H1 (cell line): ENCODE measurements at regions not wholly inside any gene's neighbourhood (a gene's known extent, or its start where the extent isn't known, plus 50 kb on each side); places are given as distances from the start of the nearest gene placed in this dataset.

Experiments used
- CTCF ChIA-PET: fragments of 300-600 bp; sonication (Branson Sonifier 250); formaldehyde crosslinking; loops from one replicate; lab custom pipeline; 2021; ENCODE audit not compliant: partially characterized antibody; lab: Charles Lee
- POLR2A ChIA-PET: fragments of 300-600 bp; sonication (Branson Sonifier 250); formaldehyde crosslinking; loops from one replicate; lab custom pipeline; 2021; ENCODE audit warnings: inconsistent platforms; ENCODE audit not compliant: partially characterized antibody; lab: Charles Lee
- DNase-seq, 2 experiments: peaks; one replicate each; pipeline versions ENCODE4 v3.0.0 to v3.0.0-alpha.2; 2010 to 2022; ENCODE audit warnings: low spot score in 2 of 2, low read depth in 1 of 2, mixed read lengths in 1 of 2
- FAIRE-seq: peaks from 2 replicates; lab custom pipeline; 2011; peaks lifted over from hg19 to GRCh38; lab: Jason Lieb, UNC
- H2AFZ ChIP-seq: 2 replicates; pipeline ENCODE4 v1.8.1; 2012; ENCODE audit warnings: low read length, inconsistent platforms
- H2AK5ac ChIP-seq: 2 replicates; pipeline ENCODE4 v1.6.1; 2013; ENCODE audit warnings: low read depth, low read length
- H2BK120ac ChIP-seq: replicated peaks from 2 replicates; pipeline ENCODE3; 2013; ENCODE audit warnings: low read depth, low read length, inconsistent platforms
- H2BK12ac ChIP-seq: 2 replicates; pipeline ENCODE4 v1.6.1; 2013; ENCODE audit warnings: low read depth, low read length
- H2BK15ac ChIP-seq: 2 replicates; pipeline ENCODE4 v1.6.1; 2013; ENCODE audit warnings: low read length
- H2BK20ac ChIP-seq: 2 replicates; pipeline ENCODE4 v1.6.1; 2013; ENCODE audit warnings: low read length
- H2BK5ac ChIP-seq: 2 replicates; pipeline ENCODE4 v1.6.1; 2013; ENCODE audit warnings: low read depth, low read length
- H3K14ac ChIP-seq: 2 replicates; pipeline ENCODE4 v1.6.1; 2013; ENCODE audit warnings: inconsistent platforms; ENCODE audit not compliant: insufficient read length
- H3K18ac ChIP-seq: 2 replicates; pipeline ENCODE4 v1.6.1; 2013; ENCODE audit warnings: low read length; ENCODE audit errors: extremely low read depth
- H3K23ac ChIP-seq: 2 replicates; pipeline ENCODE4 v1.6.1; 2013; ENCODE audit warnings: inconsistent platforms; ENCODE audit not compliant: insufficient read length
- H3K23me2 ChIP-seq: 2 replicates; pipeline ENCODE4 v1.6.1; 2013; ENCODE audit warnings: low read depth, low read length
- H3K27ac ChIP-seq: 2 replicates; pipeline ENCODE4 v1.6.1; 2011; ENCODE audit warnings: low read depth, low read length, inconsistent platforms
- H3K27me3 ChIP-seq, 4 experiments: replicated peaks in 1 of 4; 1 replicate in 1 of 4; 2 replicates in 3 of 4; pipeline versions ENCODE4 v1.6.1 to v1.8.1; 2011 to 2013; ENCODE audit warnings: low read length in 3 of 4, mild to moderate bottlenecking in 3 of 4, inconsistent platforms in 2 of 4, mixed read lengths in 2 of 4, moderate library complexity in 1 of 4; ENCODE audit not compliant: control insufficient read depth in 3 of 4, insufficient read depth in 3 of 4; ENCODE audit errors: extremely low read depth in 1 of 4
- H3K36me3 ChIP-seq, 4 experiments: 2 replicates each; pipeline versions ENCODE4 v1.6.1 to v1.8.1; 2011 to 2013; ENCODE audit warnings: mild to moderate bottlenecking in 4 of 4, low read length in 3 of 4, moderate library complexity in 2 of 4, control low read depth in 1 of 4, inconsistent platforms in 1 of 4; ENCODE audit not compliant: insufficient read depth in 4 of 4, control insufficient read depth in 2 of 4
- H3K4ac ChIP-seq: replicated peaks from 2 replicates; pipeline ENCODE3; 2013; ENCODE audit warnings: low read length, low read depth, mixed read lengths, inconsistent platforms; ENCODE audit not compliant: insufficient read length
- H3K4me1 ChIP-seq, 4 experiments: replicated peaks in 1 of 4; 1 replicate in 1 of 4; 2 replicates in 3 of 4; pipeline versions ENCODE4 v1.6.1 to v1.8.1; 2011 to 2013; ENCODE audit warnings: low read length in 3 of 4, inconsistent platforms in 2 of 4, mixed read lengths in 1 of 4; ENCODE audit not compliant: insufficient read depth in 4 of 4, control insufficient read depth in 3 of 4
- H3K4me2 ChIP-seq, 2 experiments: 2 replicates each; pipeline versions ENCODE4 v1.6.1 to v1.8.1; 2011 to 2013; ENCODE audit warnings: low read depth in 2 of 2, low read length in 2 of 2, control low read depth in 1 of 2, inconsistent platforms in 1 of 2, mild to moderate bottlenecking in 1 of 2; ENCODE audit not compliant: insufficient read depth in 1 of 2
- H3K4me3 ChIP-seq, 4 experiments: fragments of 200-600, 300-600 bp in 1 of 4; sonication (generic), shearing (Covaris generic), sonication (Bioruptor Twin) in 1 of 4; 2 replicates each; pipeline versions ENCODE4 v1.5.1 to v1.8.1; 2011 to 2016; ENCODE audit warnings: low read length in 4 of 4, low read depth in 3 of 4, control low read depth in 2 of 4, inconsistent platforms in 2 of 4, mild to moderate bottlenecking in 2 of 4, mixed read lengths in 1 of 4, moderate library complexity in 1 of 4; ENCODE audit not compliant: insufficient read depth in 2 of 4; ENCODE audit errors: extremely low read depth in 1 of 4
- H3K56ac ChIP-seq: replicated peaks from 2 replicates; pipeline ENCODE3; 2013; ENCODE audit warnings: low read depth, mild to moderate bottlenecking, mixed read lengths, low read length, inconsistent platforms; ENCODE audit not compliant: insufficient read length
- H3K79me1 ChIP-seq: 2 replicates; pipeline ENCODE4 v1.6.1; 2013; ENCODE audit warnings: low read depth, low read length, control low read depth
- H3K79me2 ChIP-seq, 2 experiments: 2 replicates each; pipeline versions ENCODE4 v1.6.1 to v1.8.1; 2012 to 2013; ENCODE audit warnings: low read length in 2 of 2, mild to moderate bottlenecking in 2 of 2, inconsistent platforms in 1 of 2; ENCODE audit not compliant: insufficient read depth in 2 of 2, control insufficient read depth in 1 of 2
- H3K9ac ChIP-seq, 4 experiments: replicated peaks in 1 of 4; 1 replicate in 1 of 4; 2 replicates in 3 of 4; pipeline versions ENCODE4 v1.6.1 to v1.8.1; 2011 to 2013; ENCODE audit warnings: low read depth in 3 of 4, low read length in 3 of 4, control low read depth in 2 of 4, mild to moderate bottlenecking in 2 of 4, moderate library complexity in 2 of 4, inconsistent platforms in 1 of 4; ENCODE audit errors: extremely low read depth in 1 of 4
- H3K9me3 ChIP-seq, 2 experiments: 2 replicates each; pipeline versions ENCODE4 v1.6.1 to v1.8.1; 2012 to 2013; ENCODE audit warnings: mild to moderate bottlenecking in 2 of 2, moderate library complexity in 2 of 2, control low read depth in 1 of 2, inconsistent platforms in 1 of 2, low read depth in 1 of 2, low read length in 1 of 2, mixed read lengths in 1 of 2; ENCODE audit not compliant: insufficient read depth in 2 of 2
- H4K20me1 ChIP-seq, 2 experiments: replicated peaks in 1 of 2; 2 replicates each; pipeline versions ENCODE3 to v1.8.1; 2011 to 2013; ENCODE audit warnings: inconsistent platforms in 2 of 2, low read length in 2 of 2, mild to moderate bottlenecking in 1 of 2; ENCODE audit not compliant: insufficient read depth in 2 of 2, control insufficient read depth in 1 of 2
- H4K5ac ChIP-seq: 2 replicates; pipeline ENCODE4 v1.6.1; 2013; ENCODE audit warnings: low read length, low read depth, mixed read lengths, inconsistent platforms; ENCODE audit not compliant: insufficient read length
- H4K8ac ChIP-seq: 2 replicates; pipeline ENCODE4 v1.8.0; 2013; ENCODE audit warnings: mild to moderate bottlenecking, moderate library complexity, low read length, inconsistent platforms; ENCODE audit not compliant: insufficient read depth; ENCODE audit errors: extremely low read depth
- H4K91ac ChIP-seq: replicated peaks from 2 replicates; pipeline ENCODE3; 2013; ENCODE audit warnings: low read length, mixed read lengths, inconsistent platforms; ENCODE audit not compliant: insufficient read length
- EGR1 ChIP-seq: IDR thresholded peaks from 2 replicates; pipeline ENCODE4 v1.6.1; 2011; ENCODE audit warnings: low read depth, low read length, borderline replicate concordance
- EP300 ChIP-seq, 2 experiments: IDR thresholded peaks; 1 replicate in 1 of 2; 2 replicates in 1 of 2; pipeline ENCODE4 v1.6.1; 2011 to 2012; ENCODE audit warnings: low read depth in 2 of 2, low read length in 2 of 2, mild to moderate bottlenecking in 2 of 2, borderline replicate concordance in 1 of 2, inconsistent platforms in 1 of 2, moderate library complexity in 1 of 2
- JUND ChIP-seq: IDR thresholded peaks from 2 replicates; pipeline ENCODE4 v1.6.1; 2011; ENCODE audit warnings: mild to moderate bottlenecking, improper control_type of control experiment, low read length
- NRF1 ChIP-seq: IDR thresholded peaks from 2 replicates; pipeline ENCODE4 v1.6.1; 2011; ENCODE audit warnings: mild to moderate bottlenecking, low read depth, low read length, improper control_type of control experiment
- RFX5 ChIP-seq: IDR thresholded peaks from 2 replicates; pipeline ENCODE4 v1.6.1; 2011; ENCODE audit warnings: low read depth, low read length, improper control_type of control experiment, borderline replicate concordance
- TAF7 ChIP-seq: optimal IDR thresholded peaks from 2 replicates; pipeline ENCODE3; 2011; ENCODE audit warnings: low read depth, mild to moderate bottlenecking, inconsistent platforms, low read length, moderate library complexity, borderline replicate concordance
- WGBS, 2 experiments: shearing (Covaris generic) in 1 of 2; methylation state at CpG; one replicate each; pipeline versions ENCODE4 v1.1.6 to v1.1.7; 2013 to 2015; ENCODE audit warnings: low lambda C conversion rate in 2 of 2, mixed read lengths in 2 of 2, inconsistent platforms in 1 of 2, low coverage in 1 of 2, missing lambda C conversion rate in 1 of 2; ENCODE audit not compliant: insufficient replicate concordance in 2 of 2, insufficient coverage in 1 of 2, insufficient read length in 1 of 2; ENCODE audit errors: extremely low coverage in 1 of 2, missing lambda C conversion rate in 1 of 2; 5-methylcytosine and 5-hydroxymethylcytosine counted together

DNA sequence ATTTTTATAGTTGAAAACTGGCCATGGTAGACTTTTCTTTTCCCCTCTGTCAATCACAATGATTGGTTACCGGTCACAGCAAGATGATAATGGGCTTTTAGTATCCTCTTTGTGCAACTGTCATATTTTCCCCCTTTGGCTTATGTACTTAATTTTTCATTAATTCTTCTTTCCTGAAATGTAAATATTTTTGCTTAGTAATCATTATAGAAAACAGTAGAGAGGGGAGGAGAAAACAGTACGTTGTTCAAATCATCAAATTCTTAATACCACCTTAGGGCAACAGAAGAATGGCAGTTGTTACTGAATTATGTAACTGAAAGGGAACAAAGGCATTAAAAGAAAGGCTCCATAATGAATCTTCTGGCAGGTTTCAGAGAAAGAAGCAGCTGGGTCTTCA is 699.0 kb downstream of the METTL4 start:
- Histone ChIP-seq H3K79me1 (no peaks in the 10 kb centered on the region), H3K27ac (no peak overlapping the region), H3K79me2 (no peaks in the 10 kb centered on the region), H2AFZ (no peak overlapping the region), H2BK12ac (no peak overlapping the region), H3K23me2 (no peaks in the 10 kb centered on the region), H3K14ac (no peak overlapping the region), H3K4me2 (no peak overlapping the region), H2BK15ac (no peak overlapping the region), H3K9me3 (no peaks in the 10 kb centered on the region), H3K4me1 (no peaks in the 10 kb centered on the region), H2BK20ac (no peak overlapping the region), H3K4me3 (no peak overlapping the region), H4K8ac (no peak overlapping the region), H2AK5ac (no peak overlapping the region), H3K56ac (no peak overlapping the region), H4K20me1 (no peaks in the 10 kb centered on the region), H2BK5ac (no peak overlapping the region), H3K4ac (no peak overlapping the region), H4K91ac (no peak overlapping the region), H2BK120ac (no peak overlapping the region), H3K36me3 (no peaks in the 10 kb centered on the region), H3K9ac (no peak overlapping the region), H3K23ac (no peak overlapping the region), H4K5ac (no peak overlapping the region), H3K27me3 (no peaks in the 10 kb centered on the region), H3K18ac (no peak overlapping the region)
- WGBS, 2 experiments, result 93% methylated on average over 2 of the region's 2 CpGs; no CpG with 5 or more reads in 1 of the 2 experiments
- ChIA-PET CTCF (no interaction called here), POLR2A (no interaction called here)
- DNase-seq (no peak), FAIRE-seq (no peak)
- TF ChIP-seq RFX5, result no peak
- no peak for TF ChIP-seq JUND
- TF ChIP-seq TAF7, result no peak
- TF ChIP-seq EP300 (IDR thresholded peaks at IDR 0.05; ENCODE audit: borderline replicate concordance in 1 of 2, low read depth in 2 of 2, low read length in 2 of 2), result no peak
- no peak for TF ChIP-seq EGR1
- no peak for TF ChIP-seq NRF1
